HCT116 (cell line): ENCODE measurements at regions not wholly inside any gene's neighbourhood (a gene's known extent, or its start where the extent isn't known, plus 50 kb on each side); places are given as distances from the start of the nearest gene placed in this dataset.
A peak's percentile ranks its signal among the peaks of the same experiment; 100 is the strongest.

Source experiments
- ATAC-seq: fragments of 200-7000 bp; cut with Tn5 transposase; 2 replicates; pipeline ENCODE4 v1.9.1; 2020; ENCODE audit warnings: mild to moderate bottlenecking, moderate library complexity
- BruUV-seq: library from RNA; stranded (reverse); fragments of 400-500 nt; replicated peaks from 2 replicates; lab custom pipeline; 2021; lab: Mats Ljungman, UMichigan
- CTCF ChIA-PET: fragments of 300-600 bp; sonication (Branson Sonifier 250); formaldehyde crosslinking; loops from one replicate; lab custom pipeline; 2021; ENCODE audit warnings: antibody characterized with exemption; lab: Charles Lee
- POLR2A ChIA-PET: fragments of 300-600, 350-600 bp; sonication (Branson Sonifier 250); formaldehyde crosslinking; loops from one replicate; lab custom pipeline; 2021; ENCODE audit warnings: antibody characterized with exemption; lab: Charles Lee
- RAD21 ChIA-PET, 2 experiments: fragments of 300-600 bp; sonication (Branson Sonifier 250); formaldehyde crosslinking; loops; one replicate each; lab custom pipeline; 2023; ENCODE audit warnings: low total read pairs in 2 of 2; ENCODE audit not compliant: uncharacterized antibody in 2 of 2, unreplicated experiment in 2 of 2, low non-redundant PET in 1 of 2; lab: Charles Lee
- DNase-seq: peaks from one replicate; pipeline ENCODE4 v3.0.0-alpha.2; 2010; ENCODE audit warnings: low read depth, low spot score
- H2AFZ ChIP-seq: fragments of 200-600 bp; shearing (Covaris generic), sonication (generic); 2 replicates; pipeline ENCODE4 v1.6.1; 2017; ENCODE audit warnings: low read depth, mixed run types, mixed read lengths, antibody characterized with exemption, low read length; ENCODE audit not compliant: poor library complexity, severe bottlenecking
- H3K27ac ChIP-seq: 2 replicates; pipeline ENCODE4 v1.5.1; 2012; ENCODE audit warnings: low read depth, low read length
- H3K27me3 ChIP-seq: fragments of 200-600 bp; sonication (generic); 2 replicates; pipeline ENCODE4 v1.6.1; 2016; ENCODE audit warnings: mixed run types, low read length, mixed read lengths; ENCODE audit not compliant: insufficient read depth
- H3K36me3 ChIP-seq, 2 experiments: fragments of 200-500 bp in 1 of 2; fragments of 200-600 bp in 1 of 2; sonication (Bioruptor generic) in 1 of 2; sonication (generic) in 1 of 2; 2 replicates each; pipeline versions ENCODE4 v1.5.1 to v1.6.1; 2014 to 2016; ENCODE audit warnings: low read length in 2 of 2, inconsistent platforms in 1 of 2, mixed read lengths in 1 of 2, mixed run types in 1 of 2; ENCODE audit not compliant: insufficient read depth in 2 of 2, control insufficient read depth in 1 of 2
- H3K4me1 ChIP-seq, 2 experiments: fragments of 200-600 bp in 1 of 2; sonication (generic) in 1 of 2; 2 replicates each; pipeline versions ENCODE4 v1.5.1 to v1.6.1; 2012 to 2017; ENCODE audit warnings: low read length in 2 of 2, inconsistent platforms in 1 of 2, mild to moderate bottlenecking in 1 of 2, mixed read lengths in 1 of 2, mixed run types in 1 of 2, moderate library complexity in 1 of 2; ENCODE audit not compliant: insufficient read depth in 2 of 2, control insufficient read depth in 1 of 2
- H3K4me2 ChIP-seq: fragments of 200-600 bp; sonication (generic); 2 replicates; pipeline ENCODE4 v1.6.1; 2017; ENCODE audit warnings: mixed run types, low read length, mixed read lengths
- H3K4me3 ChIP-seq, 2 experiments: fragments of 200-600 bp in 1 of 2; sonication (generic) in 1 of 2; replicated peaks in 1 of 2; 2 replicates each; pipeline ENCODE4 v1.5.1; 2011 to 2016; ENCODE audit warnings: low read length in 2 of 2, control low read depth in 1 of 2, low read depth in 1 of 2, mild to moderate bottlenecking in 1 of 2, mixed read lengths in 1 of 2, mixed run types in 1 of 2
- H3K79me2 ChIP-seq: fragments of 200-600 bp; sonication (generic); 2 replicates; pipeline ENCODE4 v1.6.1; 2017; ENCODE audit warnings: mild to moderate bottlenecking, mixed run types, low read length, moderate library complexity, mixed read lengths; ENCODE audit not compliant: insufficient read depth
- H3K9ac ChIP-seq: fragments of 200-600 bp; sonication (generic); 2 replicates; pipeline ENCODE4 v1.6.1; 2016; ENCODE audit warnings: low read length, mixed read lengths
- H3K9me2 ChIP-seq: fragments of 200-600 bp; sonication (generic), shearing (Covaris generic); 2 replicates; pipeline ENCODE4 v1.6.1; 2017; ENCODE audit warnings: mixed run types, mild to moderate bottlenecking, moderate library complexity; ENCODE audit not compliant: insufficient read depth
- H3K9me3 ChIP-seq, 2 experiments: fragments of 200-500 bp in 1 of 2; fragments of 200-600 bp in 1 of 2; sonication (Bioruptor generic) in 1 of 2; sonication (generic) in 1 of 2; 2 replicates each; pipeline ENCODE4 v1.6.1; 2014 to 2017; ENCODE audit warnings: low read length in 2 of 2, mixed read lengths in 2 of 2, inconsistent platforms in 1 of 2, low read depth in 1 of 2, mild to moderate bottlenecking in 1 of 2, mixed run types in 1 of 2, moderate library complexity in 1 of 2; ENCODE audit not compliant: control insufficient read depth in 1 of 2, insufficient read depth in 1 of 2
- H4K20me1 ChIP-seq: fragments of 200-600 bp; sonication (generic), shearing (Covaris generic); 2 replicates; pipeline ENCODE4 v1.6.1; 2017; ENCODE audit warnings: mixed run types, mild to moderate bottlenecking, moderate library complexity; ENCODE audit not compliant: insufficient read depth
- ATF3 ChIP-seq: IDR thresholded peaks from 2 replicates; pipeline ENCODE4 v1.6.1; 2012
- EGR1 ChIP-seq: IDR thresholded peaks from 2 replicates; pipeline ENCODE4 v1.6.1; 2012; ENCODE audit warnings: low read depth
- ELF1 ChIP-seq: IDR thresholded peaks from 2 replicates; pipeline ENCODE4 v1.6.1; 2012; ENCODE audit warnings: low read depth, borderline replicate concordance
- JUND ChIP-seq: IDR thresholded peaks from 2 replicates; pipeline ENCODE4 v1.6.1; 2012
- RAD21 ChIP-seq: IDR thresholded peaks from 2 replicates; pipeline ENCODE4 v1.6.1; 2012; ENCODE audit warnings: low read depth, mild to moderate bottlenecking
- SIN3A ChIP-seq: IDR thresholded peaks from 2 replicates; pipeline ENCODE4 v1.6.1; 2012; ENCODE audit warnings: low read depth
- ZBTB33 ChIP-seq: IDR thresholded peaks from 2 replicates; pipeline ENCODE4 v1.6.1; 2011; ENCODE audit warnings: mild to moderate bottlenecking, low read length, moderate library complexity; ENCODE audit not compliant: insufficient replicate concordance; ENCODE audit errors: extremely low read depth
- ZNF274 ChIP-seq: fragments of 200-500 bp; sonication (Bioruptor generic); IDR thresholded peaks from 2 replicates; pipeline ENCODE4 v1.6.1; 2014; ENCODE audit warnings: mild to moderate bottlenecking, low read depth, low read length, inconsistent platforms
- intact Hi-C: fragments of 100-400 bp; cut with micrococcal nuclease; formaldehyde crosslinking; loops from 2 replicates; pipeline ENCODE4 v1.10.0; 2022
- TF ChIP-seq, protein P1 (sequence below): IDR thresholded peaks from 2 replicates; pipeline ENCODE4 v1.6.1; 2012

- no TSS peak for BruUV-seq
- no peak for TF ChIP-seq RAD21
- no peak for TF ChIP-seq ZNF274
- no peak for TF ChIP-seq EGR1
- TF ChIP-seq, protein P1, sequence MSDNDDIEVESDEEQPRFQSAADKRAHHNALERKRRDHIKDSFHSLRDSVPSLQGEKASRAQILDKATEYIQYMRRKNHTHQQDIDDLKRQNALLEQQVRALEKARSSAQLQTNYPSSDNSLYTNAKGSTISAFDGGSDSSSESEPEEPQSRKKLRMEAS: no peak
- TF ChIP-seq ZBTB33: no peak
- TF ChIP-seq ATF3: no peak
- no peak for TF ChIP-seq JUND
- TF ChIP-seq ELF1: no peak
- TF ChIP-seq SIN3A: no peak
- TF ChIP-seq, all 23 proteins: peak for 0
- Histone ChIP-seq H3K9me2 (no peaks in the 10 kb centered on the region), H3K36me3 (no peaks in the 10 kb centered on the region), H3K27me3 (no peaks in the 10 kb centered on the region), H3K4me2 (peak overlapping the region; percentile 96), H3K27ac (peak overlapping the region; percentile 19; the same call in 1 of the 2 replicates), H3K9me3 (no peaks in the 10 kb centered on the region), H2AFZ (peak overlapping the region; percentile 99), H4K20me1 (no peaks in the 10 kb centered on the region), H3K9ac (no peak overlapping the region), H3K4me3 (no peak overlapping the region), H3K79me2 (no peaks in the 10 kb centered on the region), H3K4me1 (peaks cover 13 to 25% of the 10 kb centered on the region in 2 experiments)
- ATAC-seq (no peak), DNase-seq (no peak)
- CTCF ChIA-PET: interaction anchor here (0.8 to 3.5 kb wide), 17 partner anchors 10 to 138 kb away, joined by 3 to 21 read pairs (median 6); no protein-coding TSS in a partner anchor
- intact Hi-C loops: no loop called here
- POLR2A ChIA-PET: interaction anchor here (0.9 to 1.1 kb wide), 3 partner anchors 80 to 103 kb away, joined by 3 to 4 read pairs (median 3); no protein-coding TSS in a partner anchor
- RAD21 ChIA-PET: interaction anchor here (0.6 to 1.5 kb wide), 5 partner anchors 10 to 89 kb away, joined by 3 to 4 read pairs (median 3); no protein-coding TSS in a partner anchor
Observed at GRCh38 chr1:23634518-23634839, 57.1 kb upstream of the RPL11 start.
